Islet of Langerhans (tissue), 1 donor: ENCODE measurements at regions not wholly inside any gene's neighbourhood (a gene's known extent, or its start where the extent isn't known, plus 50 kb on each side); places are given as distances from the start of the nearest gene placed in this dataset.

Source experiments
- FAIRE-seq: peaks from one replicate; lab custom pipeline; 2011; peaks lifted over from hg19 to GRCh38; lab: Jason Lieb, UNC

- FAIRE-seq, result no peak
Measured at GRCh38 chr1:235027076-235027861, 101.4 kb downstream of the TOMM20 start.

GRCh38 chr1:235025422-235025984 is 103.1 kb downstream of the TOMM20 start:
- no peak for FAIRE-seq

DNA sequence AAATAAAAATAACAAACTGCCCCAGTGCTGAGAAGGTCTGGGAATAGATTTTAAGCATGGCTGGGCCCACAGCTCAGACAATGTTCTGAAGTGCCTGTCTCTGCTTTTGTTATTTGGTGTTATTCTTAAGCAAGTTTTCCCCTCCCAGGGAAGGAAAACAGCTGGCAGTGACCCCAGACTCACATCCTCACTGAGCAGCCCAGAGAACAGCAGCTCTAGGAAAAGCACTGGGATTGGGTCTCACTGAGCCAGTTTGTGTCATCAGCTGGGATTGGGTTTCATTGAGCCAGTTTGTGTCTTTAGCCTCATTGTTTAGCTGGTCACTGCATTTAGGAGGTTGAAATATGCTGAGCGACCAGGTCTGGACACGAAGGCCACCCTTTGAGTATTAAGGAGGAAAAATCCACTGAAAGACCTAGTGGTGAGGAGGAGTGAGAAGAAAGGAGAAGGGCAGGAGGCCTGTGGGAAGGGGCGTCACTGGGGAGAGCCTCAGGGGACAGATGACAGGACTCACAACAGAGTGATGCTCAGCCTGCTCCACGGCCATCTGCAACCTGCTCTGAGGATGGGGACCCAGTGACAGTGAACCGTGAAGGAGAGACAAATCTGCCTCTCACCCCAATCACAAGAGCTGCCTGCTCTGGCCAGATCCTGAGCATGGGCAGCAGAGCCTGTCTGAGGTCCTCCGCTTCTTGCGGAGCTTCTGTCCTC is 103.8 kb downstream of the TOMM20 start:
- FAIRE-seq, result no peak

- no peak for FAIRE-seq
Measured at GRCh38 chr1:235023711-235024439, 104.8 kb downstream of the TOMM20 start.

GRCh38 chr1:235022981-235023710 is 105.5 kb downstream of the TOMM20 start:
- FAIRE-seq, result no peak

GRCh38 chr1:235022341-235022980 is 106.2 kb downstream of the TOMM20 start:
- FAIRE-seq, result no peak

DNA sequence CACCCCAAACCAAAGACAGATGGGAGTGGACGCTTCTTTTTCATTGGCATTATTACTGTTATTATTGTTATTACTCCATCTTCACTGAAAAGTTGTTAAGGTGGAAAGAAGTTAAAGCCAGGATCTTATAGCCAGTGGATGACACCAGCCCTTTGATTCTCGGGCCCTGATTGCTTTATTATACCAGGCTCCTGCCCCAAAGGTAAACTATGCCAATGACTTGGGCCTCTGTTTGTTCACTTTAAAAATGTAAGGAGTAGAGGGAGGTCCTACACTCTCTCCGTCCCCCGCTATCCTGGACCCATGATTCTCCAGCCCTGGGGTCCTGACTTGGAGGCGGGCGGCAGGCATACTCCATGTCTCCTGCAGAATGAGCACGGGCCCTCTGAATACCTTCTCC is 106.8 kb downstream of the TOMM20 start:
- FAIRE-seq, result no peak

- FAIRE-seq, result no peak
Measured at GRCh38 chr1:235021321-235021720, 107.3 kb downstream of the TOMM20 start.

DNA sequence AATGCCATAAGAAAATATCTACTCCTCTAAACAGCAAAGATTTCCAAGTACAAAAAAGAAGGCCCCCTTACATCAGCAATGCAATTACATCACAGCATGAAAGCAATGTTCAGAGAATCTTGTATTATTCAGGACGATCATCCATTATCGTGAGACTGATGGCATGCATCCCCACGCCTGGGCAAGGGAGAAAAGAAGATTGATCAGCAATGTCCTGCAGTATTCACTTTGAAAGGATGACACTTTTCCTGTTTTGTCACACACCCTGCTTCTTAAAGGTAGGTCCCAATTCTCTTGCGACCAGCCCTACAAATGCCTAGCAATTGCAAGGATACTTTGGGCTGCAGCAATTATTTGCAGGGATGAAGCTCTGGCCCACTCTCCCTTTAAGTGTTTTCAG is 108.7 kb downstream of the TOMM20 start:
- FAIRE-seq, result no peak

GRCh38 chr1:235019471-235019870 is 109.2 kb downstream of the TOMM20 start:
- FAIRE-seq, result no peak

- FAIRE-seq, result no peak
Measured at GRCh38 chr1:235018720-235019444, 109.8 kb downstream of the TOMM20 start.

GRCh38 chr1:235018161-235018560 is 110.5 kb downstream of the TOMM20 start:
- FAIRE-seq, result no peak

DNA sequence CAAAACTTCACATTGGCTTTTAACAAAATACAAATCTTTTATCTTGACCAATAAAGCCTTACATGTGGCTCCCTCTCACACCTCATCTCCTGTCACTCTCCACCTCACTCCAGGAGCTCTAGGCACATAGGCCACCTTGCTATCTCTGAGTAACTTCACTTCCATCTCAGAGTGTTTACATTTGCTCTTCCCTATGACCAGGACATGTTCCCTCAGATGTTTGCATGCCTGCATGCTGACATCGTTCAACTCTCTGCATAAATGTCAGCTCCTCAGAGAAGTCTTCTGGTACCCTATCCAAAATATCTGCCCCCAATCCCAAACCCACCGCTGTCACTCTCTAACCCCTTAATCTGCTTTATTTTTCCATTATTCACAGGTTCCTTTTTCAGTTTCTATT is 110.9 kb downstream of the TOMM20 start:
- FAIRE-seq, result no peak

GRCh38 chr1:235017191-235017590 is 111.4 kb downstream of the TOMM20 start:
- no peak for FAIRE-seq

DNA sequence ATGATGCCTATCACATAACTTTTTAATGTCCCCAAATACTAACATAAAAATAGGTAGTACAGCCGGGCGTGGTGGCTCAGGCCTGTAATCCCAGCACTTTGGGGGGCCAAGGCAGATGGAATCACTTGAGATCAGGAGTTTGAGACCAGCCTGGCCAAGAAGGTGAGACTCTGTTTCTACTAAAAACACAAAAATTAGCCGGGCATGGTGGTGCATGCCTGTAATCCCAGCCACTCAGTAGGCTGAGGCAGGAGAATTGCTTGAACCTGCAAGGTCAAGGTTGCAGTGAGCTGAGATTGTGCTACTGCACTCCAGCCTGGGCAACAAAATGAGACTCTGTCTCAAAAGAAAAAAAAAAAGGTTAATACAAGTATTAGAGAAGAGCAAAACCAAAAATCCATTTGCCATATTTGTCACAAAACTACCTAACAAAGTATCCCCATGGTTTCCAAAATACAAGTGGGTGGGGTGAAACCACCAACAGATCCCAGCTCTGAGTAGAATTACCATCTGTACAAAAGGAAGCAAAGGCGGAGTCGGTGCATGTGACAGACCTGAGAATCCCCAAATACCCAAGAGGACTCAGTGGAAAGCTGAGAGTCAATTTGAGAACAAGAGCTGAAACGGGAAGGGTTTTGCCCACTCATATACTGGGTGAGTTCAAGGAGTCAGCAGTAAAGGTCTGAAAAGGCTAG is 113.2 kb downstream of the TOMM20 start:
- no peak for FAIRE-seq

- FAIRE-seq, result no peak
Measured at GRCh38 chr1:235014756-235015155, 113.9 kb downstream of the TOMM20 start.

DNA sequence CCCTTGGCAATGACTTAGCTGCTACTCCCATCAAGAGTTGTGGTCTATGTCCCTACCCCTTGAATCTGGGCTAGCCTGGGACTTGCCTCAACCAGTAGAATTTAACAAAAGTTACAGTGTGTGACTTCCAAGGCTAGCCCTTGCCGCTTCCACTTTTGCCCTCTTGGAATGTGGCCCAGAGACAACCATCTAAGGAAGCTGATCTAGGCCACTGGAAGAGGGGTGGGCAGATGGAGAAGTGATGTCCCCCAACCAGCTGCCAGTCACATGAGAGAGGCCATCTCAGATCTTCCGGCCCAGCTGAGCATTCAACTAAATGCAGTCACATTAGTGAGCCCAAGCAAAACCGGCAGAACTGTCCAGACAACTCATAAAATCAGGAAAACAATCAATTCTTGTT is 115.1 kb downstream of the TOMM20 start:
- no peak for FAIRE-seq

- FAIRE-seq, result no peak
Measured at GRCh38 chr1:235012436-235013210, 116.0 kb downstream of the TOMM20 start.
